ENCODE measurements at regions not wholly inside any gene's neighbourhood (a gene's known extent, or its start where the extent isn't known, plus 50 kb on each side); places are given as distances from the start of the nearest gene placed in this dataset.

DNA sequence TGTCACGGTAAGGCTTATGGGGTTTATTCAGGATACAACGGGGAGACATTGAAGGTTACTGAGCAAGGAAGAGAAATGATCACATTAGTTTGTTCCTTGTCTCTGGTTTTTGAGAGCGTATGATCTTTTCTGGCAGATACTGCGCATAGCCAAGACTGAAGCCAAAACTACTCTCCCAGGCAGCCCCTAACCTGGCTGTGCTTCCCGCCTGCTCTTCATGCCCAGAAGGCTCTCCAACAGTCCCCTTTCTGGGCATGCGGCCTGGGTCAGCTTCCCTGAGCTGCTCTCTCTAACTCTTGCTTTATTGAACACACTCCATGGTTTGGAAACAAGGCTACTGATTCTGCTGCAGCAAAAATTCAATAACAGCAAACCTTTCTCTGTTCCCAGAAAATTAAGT is 306.6 kb downstream of the BUD13 start:
- TF ChIP-seq POLR2AphosphoS5 (IDR thresholded peaks at IDR 0.05; ENCODE audit: low read depth, low read length) (no peak), EP300 (IDR thresholded peaks at IDR 0.05; ENCODE audit: borderline replicate concordance in 1 of 2, low read depth in 1 of 2, low read length in 1 of 2) (no peak), CTCF (IDR thresholded peaks at IDR 0.05) (no peak), GABPA (IDR thresholded peaks at IDR 0.05; ENCODE audit: low read depth) (no peak)

Data from SK-N-SH (cell line).